ENCODE measurements at regions not wholly inside any gene's neighbourhood (a gene's known extent, or its start where the extent isn't known, plus 50 kb on each side); places are given as distances from the start of the nearest gene placed in this dataset.
A peak's percentile ranks its signal among the peaks of the same experiment; 100 is the strongest.

GRCh38 chr12:75672200-75672599 is 160.8 kb upstream of the KRR1 start:
- H3K36me3 Mint-ChIP-seq (ENCODE audit: low read depth): no peaks in the 10 kb centered on the region
- H3F3A ChIP-seq (replicated peaks; ENCODE audit: low read depth): no peaks in the 10 kb centered on the region
- no peaks in the 10 kb centered on the region for H3K79me2 ChIP-seq (replicated peaks; ENCODE audit: insufficient read depth)
- DNase-seq (ENCODE audit: low spot score) (no peak), ATAC-seq (no peak)
- no peaks in the 10 kb centered on the region for H4K20me1 ChIP-seq (replicated peaks; ENCODE audit: insufficient read depth)
- H3K27ac Mint-ChIP-seq: no peak overlapping the region
- peaks cover 5% of the 10 kb centered on the region for H3K4me1 Mint-ChIP-seq
- H3K4me3 ChIP-seq: no peak overlapping the region
- H3K27me3 ChIP-seq (ENCODE audit: insufficient read depth): no peaks in the 10 kb centered on the region
- H3K27me3 Mint-ChIP-seq (ENCODE audit: insufficient read depth, low read depth, poor library complexity): no peaks in the 10 kb centered on the region
- H3K36me3 ChIP-seq (ENCODE audit: insufficient read depth): no peaks in the 10 kb centered on the region
- H3K27ac ChIP-seq (ENCODE audit: low read depth): no peak overlapping the region
- H3K4me3 Mint-ChIP-seq: no peak overlapping the region
- H3K4me2 ChIP-seq: no peak overlapping the region
- no peak for TF ChIP-seq REST (IDR thresholded peaks at IDR 0.05; ENCODE audit: unreplicated experiment)
- no peak for TF ChIP-seq ETS1 (IDR thresholded peaks at IDR 0.05)
- TF ChIP-seq EZH2 (IDR thresholded peaks at IDR 0.05; ENCODE audit: low read depth, unreplicated experiment): no peak
- no peak for TF ChIP-seq ZNF462 (CRISPR knock-in tag; IDR thresholded peaks at IDR 0.05)
- no peak for TF ChIP-seq EZH2phosphoT487 (IDR thresholded peaks at IDR 0.05; ENCODE audit: unreplicated experiment)
- TF ChIP-seq ZNF114 (CRISPR knock-in tag; IDR thresholded peaks at IDR 0.05): no peak
- no peak for TF ChIP-seq STAT1 (IDR thresholded peaks at IDR 0.05; ENCODE audit: unreplicated experiment)
- TF ChIP-seq NANOG (IDR thresholded peaks at IDR 0.05; ENCODE audit: borderline replicate concordance): no peak
- no peak for TF ChIP-seq CREB1 (CRISPR knock-in tag; IDR thresholded peaks at IDR 0.05; ENCODE audit: low read depth)
- no peak for TF ChIP-seq POLR2AphosphoS5 (IDR thresholded peaks at IDR 0.05; ENCODE audit: low read depth)
- H3K9me2 ChIP-seq (ENCODE audit: insufficient read depth): no peaks in the 10 kb centered on the region
- H3K9me3 Mint-ChIP-seq: no peaks in the 10 kb centered on the region
- H2AFZ ChIP-seq: peak overlapping the region; percentile 80
- H3K4me1 ChIP-seq (ENCODE audit: insufficient read depth): no peaks in the 10 kb centered on the region

Data from GM23338 (cell line).